ENCODE measurements at regions not wholly inside any gene's neighbourhood (a gene's known extent, or its start where the extent isn't known, plus 50 kb on each side); places are given as distances from the start of the nearest gene placed in this dataset.

GRCh38 chr2:132033949-132034348 lies 127.8 kb downstream of the ANKRD30BL start:
- Histone ChIP-seq H3K9ac (ENCODE audit: low read depth in 1 of 2, low read length in 2 of 2) (no peak overlapping the region), H3K27me3 (ENCODE audit: control insufficient read depth in 4 of 4, insufficient read depth in 4 of 4, low read length in 3 of 4) (peaks cover 0 to 4% (median 1%) of the 10 kb centered on the region in 4 donors), H3K36me3 (ENCODE audit: control insufficient read depth in 4 of 4, insufficient read depth in 3 of 4, low read depth in 1 of 4, low read length in 3 of 4) (no peaks in the 10 kb centered on the region), H3K9me3 (ENCODE audit: control insufficient read depth in 4 of 4, low read length in 3 of 4) (no peaks in the 10 kb centered on the region), H3K27ac (ENCODE audit: low read depth in 1 of 2, low read length in 2 of 2) (no peak overlapping the region), H3K4me1 (ENCODE audit: control insufficient read depth in 4 of 4, insufficient read depth in 4 of 4, low read length in 3 of 4) (peaks cover 0 to 10% (median 3%) of the 10 kb centered on the region in 4 donors), H3K4me3 (ENCODE audit: low read depth in 1 of 3, low read length in 3 of 3) (no peak overlapping the region)
- WGBS, result 69% methylated on average over 2 of the region's 2 CpGs
- no peak for DNase-seq (ENCODE audit: low spot score)
- no peak for TF ChIP-seq JUND (IDR thresholded peaks at IDR 0.05)
- TF ChIP-seq RXRA (IDR thresholded peaks at IDR 0.05), result no peak
- TF ChIP-seq ATF3 (IDR thresholded peaks at IDR 0.05), result no peak
- TF ChIP-seq SP1 (IDR thresholded peaks at IDR 0.05), result no peak
- TF ChIP-seq TAF1 (conservative IDR thresholded peaks at IDR 0.05), result no peak
- no peak for TF ChIP-seq GABPA (IDR thresholded peaks at IDR 0.05 in 1 of 2, conservative IDR thresholded peaks at IDR 0.05 in 1 of 2)
- TF ChIP-seq HNF4G (IDR thresholded peaks at IDR 0.05), result no peak
- TF ChIP-seq REST (IDR thresholded peaks at IDR 0.05), result no peak
- no peak for TF ChIP-seq HNF4A (conservative IDR thresholded peaks at IDR 0.05)
- no peak for TF ChIP-seq ZBTB33 (IDR thresholded peaks at IDR 0.05)
- no peak for TF ChIP-seq MAX (IDR thresholded peaks at IDR 0.05)
- no peak for TF ChIP-seq FOXA2 (IDR thresholded peaks at IDR 0.05)
- TF ChIP-seq CTCF (IDR thresholded peaks at IDR 0.05; ENCODE audit: low read depth, low read length, missing input control), result no peak
- TF ChIP-seq YY1 (IDR thresholded peaks at IDR 0.05), result no peak
- no peak for TF ChIP-seq NR2F2 (IDR thresholded peaks at IDR 0.05)
- TF ChIP-seq EGR1 (IDR thresholded peaks at IDR 0.05; ENCODE audit: low read depth in 2 of 2), result no peak
- no peak for TF ChIP-seq RAD21 (IDR thresholded peaks at IDR 0.05)
- no peak for TF ChIP-seq FOXA1 (IDR thresholded peaks at IDR 0.05)

Measured in liver (tissue), 8 donors.